AG04450 (cell line): ENCODE measurements at regions not wholly inside any gene's neighbourhood (a gene's known extent, or its start where the extent isn't known, plus 50 kb on each side); places are given as distances from the start of the nearest gene placed in this dataset.

Source experiments
- CTCF ChIA-PET: fragments of 300-600, 350-600 bp; formaldehyde crosslinking; extraction: SDS; loops from one replicate; lab custom pipeline; 2022; ENCODE audit warnings: antibody characterized with exemption, inconsistent platforms; lab: Charles Lee
- POLR2A ChIA-PET: fragments of 350-600 bp; formaldehyde crosslinking; extraction: SDS; loops from one replicate; lab custom pipeline; 2021; ENCODE audit warnings: antibody characterized with exemption, inconsistent platforms; lab: Yijun Ruan, JAX
- DNase-seq: peaks from one replicate; pipeline ENCODE4 v3.0.0-alpha.2; 2011; ENCODE audit warnings: low read depth, low spot score
- H3K27ac ChIP-seq: one replicate; pipeline ENCODE4 v1.5.1; 2012; ENCODE audit warnings: low read depth, low read length, control low read depth
- H3K27me3 ChIP-seq: one replicate; pipeline ENCODE4 v1.6.0; 2012; ENCODE audit warnings: low read length; ENCODE audit not compliant: control insufficient read depth, insufficient read depth
- H3K4me3 ChIP-seq: 2 replicates; pipeline ENCODE4 v1.5.1; 2011; ENCODE audit warnings: mild to moderate bottlenecking, low read depth, low read length, control low read depth
- H3K9me3 ChIP-seq: 2 replicates; pipeline ENCODE4 v1.5.1; 2012; ENCODE audit warnings: low read length; ENCODE audit not compliant: control insufficient read depth, insufficient read depth
- TF ChIP-seq, protein P1 (sequence below): IDR thresholded peaks from 2 replicates; pipeline ENCODE4 v1.5.1; 2011; ENCODE audit warnings: low read depth, low read length, control low read depth, inconsistent platforms

DNA sequence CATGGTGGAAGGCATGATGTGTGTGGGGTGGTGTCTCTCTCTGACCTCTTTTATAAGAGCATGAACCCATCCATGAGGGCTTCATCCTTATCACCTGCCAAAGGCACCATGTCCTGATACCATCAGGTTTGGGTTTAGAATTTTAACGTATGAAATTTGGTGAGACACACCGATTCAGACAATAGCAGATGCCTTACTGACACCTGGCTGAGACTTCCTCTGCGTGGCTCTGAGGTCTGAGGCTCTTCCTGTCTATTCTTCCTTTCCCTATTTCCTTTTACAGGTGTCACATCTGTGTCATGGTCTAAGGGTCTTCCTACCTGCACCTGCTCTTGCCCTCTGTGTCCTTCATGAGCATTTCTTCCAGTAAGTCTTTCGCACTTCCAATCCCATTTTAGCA is 320.7 kb upstream of the CLNK start:
- POLR2A ChIA-PET, result no interaction called here
- CTCF ChIA-PET, result no interaction called here
- no peaks in the 10 kb centered on the region for H3K27me3 ChIP-seq
- no peak overlapping the region for H3K4me3 ChIP-seq
- DNase-seq, result no peak
- H3K27ac ChIP-seq, result no peak overlapping the region
- TF ChIP-seq, protein P1, sequence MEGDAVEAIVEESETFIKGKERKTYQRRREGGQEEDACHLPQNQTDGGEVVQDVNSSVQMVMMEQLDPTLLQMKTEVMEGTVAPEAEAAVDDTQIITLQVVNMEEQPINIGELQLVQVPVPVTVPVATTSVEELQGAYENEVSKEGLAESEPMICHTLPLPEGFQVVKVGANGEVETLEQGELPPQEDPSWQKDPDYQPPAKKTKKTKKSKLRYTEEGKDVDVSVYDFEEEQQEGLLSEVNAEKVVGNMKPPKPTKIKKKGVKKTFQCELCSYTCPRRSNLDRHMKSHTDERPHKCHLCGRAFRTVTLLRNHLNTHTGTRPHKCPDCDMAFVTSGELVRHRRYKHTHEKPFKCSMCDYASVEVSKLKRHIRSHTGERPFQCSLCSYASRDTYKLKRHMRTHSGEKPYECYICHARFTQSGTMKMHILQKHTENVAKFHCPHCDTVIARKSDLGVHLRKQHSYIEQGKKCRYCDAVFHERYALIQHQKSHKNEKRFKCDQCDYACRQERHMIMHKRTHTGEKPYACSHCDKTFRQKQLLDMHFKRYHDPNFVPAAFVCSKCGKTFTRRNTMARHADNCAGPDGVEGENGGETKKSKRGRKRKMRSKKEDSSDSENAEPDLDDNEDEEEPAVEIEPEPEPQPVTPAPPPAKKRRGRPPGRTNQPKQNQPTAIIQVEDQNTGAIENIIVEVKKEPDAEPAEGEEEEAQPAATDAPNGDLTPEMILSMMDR, result no peak
- H3K9me3 ChIP-seq, result no peaks in the 10 kb centered on the region

GRCh38 chr4:11004818-11005217 is 320.2 kb upstream of the CLNK start:
- DNase-seq, result no peak
- POLR2A ChIA-PET, result no interaction called here
- Histone ChIP-seq H3K27me3 (no peaks in the 10 kb centered on the region), H3K9me3 (no peaks in the 10 kb centered on the region), H3K27ac (no peak overlapping the region), H3K4me3 (no peak overlapping the region)
- TF ChIP-seq, protein P1, result no peak
- CTCF ChIA-PET, result no interaction called here

- Histone ChIP-seq H3K9me3 (no peaks in the 10 kb centered on the region), H3K4me3 (no peak overlapping the region), H3K27me3 (no peaks in the 10 kb centered on the region), H3K27ac (no peak overlapping the region)
- DNase-seq, result no peak
- ChIA-PET CTCF (no interaction called here), POLR2A (no interaction called here)
- TF ChIP-seq, protein P1, result no peak
Measured at GRCh38 chr4:11002961-11003360, 318.4 kb upstream of the CLNK start.

DNA sequence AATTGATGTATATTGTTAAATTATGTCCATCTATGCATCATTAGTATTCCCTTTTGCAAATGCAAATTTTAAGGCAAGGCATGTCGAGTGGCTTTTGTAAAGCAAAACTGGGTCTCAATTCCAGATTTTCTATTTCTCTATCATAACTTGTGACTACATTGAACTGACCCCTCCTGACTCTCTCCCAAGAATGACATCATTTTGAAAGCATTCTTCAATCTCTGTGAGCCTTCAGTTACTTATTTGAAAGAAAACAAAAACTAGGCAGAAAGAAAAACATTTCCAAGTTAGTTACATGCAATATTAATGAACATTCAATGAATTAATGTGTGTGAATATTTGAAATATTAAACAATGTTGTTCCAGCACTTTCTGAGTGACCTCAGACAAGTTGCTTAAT is 314.3 kb upstream of the CLNK start:
- DNase-seq, result no peak
- Histone ChIP-seq H3K27me3 (no peaks in the 10 kb centered on the region), H3K27ac (no peak overlapping the region), H3K4me3 (no peak overlapping the region), H3K9me3 (no peaks in the 10 kb centered on the region)
- CTCF ChIA-PET, result no interaction called here
- POLR2A ChIA-PET, result no interaction called here
- TF ChIP-seq, protein P1, result no peak

- H3K27ac ChIP-seq, result no peak overlapping the region
- CTCF ChIA-PET, result no interaction called here
- TF ChIP-seq, protein P1, result no peak
- no peak overlapping the region for H3K4me3 ChIP-seq
- no peaks in the 10 kb centered on the region for H3K9me3 ChIP-seq
- POLR2A ChIA-PET, result no interaction called here
- no peaks in the 10 kb centered on the region for H3K27me3 ChIP-seq
- DNase-seq, result no peak
Measured at GRCh38 chr4:10984815-10985214, 300.2 kb upstream of the CLNK start.
